Inflammatory macrophage treated with lipopolysaccharide for 4 hours (primary cell): ENCODE measurements at regions not wholly inside any gene's neighbourhood (a gene's known extent, or its start where the extent isn't known, plus 50 kb on each side); places are given as distances from the start of the nearest gene placed in this dataset.
A peak's percentile ranks its signal among the peaks of the same experiment; 100 is the strongest.
"Not testable (repeated sequence)": the region's sequence is repeated elsewhere in the genome, so short reads cannot be mapped to it uniquely, and the experiment has no call there.

ENCODE experiments used
- DNase-seq: peaks from one replicate; pipeline ENCODE4 v3.0.0-alpha.2; 2020

DNA sequence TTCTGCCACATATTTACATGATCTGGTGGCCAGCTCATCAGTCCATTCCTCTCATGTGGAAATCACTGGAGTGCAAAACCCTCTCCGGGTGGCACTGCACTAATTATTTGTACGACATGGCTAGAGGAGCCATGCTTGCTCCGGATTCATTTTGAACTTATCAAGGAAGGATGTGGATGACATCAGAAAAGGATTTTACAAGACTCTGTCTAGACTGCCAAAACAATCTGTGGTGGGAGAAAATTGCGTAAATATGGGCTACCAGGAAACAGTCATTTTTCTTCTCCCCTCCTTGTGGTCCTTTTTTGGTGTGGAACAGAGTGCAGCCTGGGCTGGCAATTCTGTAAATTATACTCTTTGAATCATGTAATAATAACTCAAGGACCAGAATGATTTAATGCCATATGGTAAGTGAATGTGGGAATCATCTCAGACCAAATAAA, 123.4 kb upstream of the IFNE start:
- peak; percentile 42 for DNase-seq

DNA sequence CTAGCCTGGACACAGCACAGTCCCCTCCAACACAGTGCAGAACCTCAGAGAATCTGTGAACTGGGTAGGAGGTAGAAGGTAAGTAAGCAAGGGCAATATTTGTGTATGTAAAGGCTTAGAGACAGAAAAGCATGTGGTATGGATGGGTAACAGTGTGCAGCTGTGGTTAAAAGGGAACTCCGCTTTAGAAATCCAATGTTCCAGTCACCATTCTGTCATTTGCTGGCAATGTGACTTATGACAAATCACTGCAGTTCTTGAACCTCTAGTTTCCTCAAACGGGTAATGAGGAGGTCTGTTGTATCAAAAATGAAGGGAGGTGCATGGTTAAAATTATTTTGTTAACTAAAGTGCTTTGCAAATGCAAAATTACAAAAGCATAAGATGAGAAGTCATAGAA, 125.5 kb upstream of the IFNE start:
- peak; percentile 48 for DNase-seq

DNA sequence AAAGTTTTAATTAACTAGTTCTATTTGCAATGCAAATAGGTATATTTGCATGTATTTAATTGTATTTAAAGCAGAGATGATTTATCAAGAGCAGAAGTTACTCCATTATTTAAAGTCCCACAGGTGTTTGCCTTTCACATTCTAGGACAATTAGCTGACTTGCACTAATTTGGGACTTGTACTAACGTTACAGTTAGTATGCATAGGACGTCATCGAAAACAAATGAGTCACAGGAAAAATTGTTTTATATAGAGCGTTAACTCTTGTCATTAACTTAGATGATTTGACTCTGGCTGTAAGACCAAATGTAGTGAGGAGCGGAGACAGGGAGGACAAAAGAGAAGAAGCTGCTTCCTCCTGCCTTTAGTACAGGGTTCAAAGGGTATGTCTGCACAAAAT, 126.1 kb upstream of the IFNE start:
- DNase-seq, result no peak

DNA sequence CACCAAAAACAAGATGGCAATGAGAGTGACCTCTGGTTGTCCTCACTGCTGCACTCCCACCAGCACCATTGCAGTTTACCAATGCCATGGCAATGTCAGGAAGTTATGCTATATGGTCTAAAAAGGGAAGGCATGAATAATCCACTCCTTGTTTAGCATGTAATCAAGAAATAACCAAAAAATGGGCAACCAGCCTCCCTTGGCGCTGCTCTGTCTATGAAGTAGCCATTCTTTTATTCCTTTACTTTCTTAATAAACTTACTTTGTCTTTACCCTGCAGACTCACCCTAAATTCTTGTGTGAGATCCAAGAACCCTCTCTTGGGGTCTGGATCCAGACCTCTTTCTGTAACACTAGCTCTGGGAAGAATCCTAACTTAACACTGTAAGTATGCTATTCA, 127.4 kb upstream of the IFNE start:
- DNase-seq, result no peak

DNA sequence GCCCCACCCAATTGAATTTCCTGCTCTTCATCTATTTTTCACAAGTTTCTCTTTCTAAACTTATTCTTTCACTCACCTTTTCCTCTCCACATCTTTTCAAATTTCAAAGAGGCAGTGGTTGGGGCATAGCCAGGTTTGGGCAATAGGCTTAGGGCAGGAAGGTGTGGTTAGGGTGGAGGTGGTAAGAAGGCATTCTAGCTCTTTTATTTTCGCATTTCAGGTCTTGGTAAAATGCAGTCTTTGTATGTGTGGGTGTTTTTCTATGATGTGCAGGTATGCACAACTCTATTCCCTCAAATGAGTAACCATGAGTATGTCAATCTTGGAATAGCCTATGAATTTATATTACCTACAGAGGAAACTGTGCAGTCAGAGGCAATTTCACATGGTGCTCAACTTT, 129.8 kb upstream of the IFNE start:
- DNase-seq, result no peak

DNA sequence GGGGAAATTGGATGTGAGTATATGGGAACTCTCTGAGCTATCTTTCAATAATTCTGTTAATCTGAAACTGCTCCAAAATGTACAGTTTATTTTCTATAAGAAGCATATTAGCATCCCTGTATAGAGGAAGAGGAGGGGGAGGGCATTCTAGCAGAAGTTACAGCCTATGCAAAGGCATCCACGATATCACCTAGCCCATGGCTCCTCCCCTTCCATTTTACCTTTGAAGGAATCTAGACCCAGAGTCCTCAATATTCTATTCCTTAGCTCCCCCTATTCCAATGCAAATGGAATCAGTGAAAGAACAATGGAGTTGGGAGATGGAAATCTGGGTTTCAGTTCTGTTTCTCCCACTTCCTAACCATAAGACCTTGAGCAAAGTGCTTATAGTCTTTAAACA, 132.9 kb upstream of the IFNE start:
- no peak for DNase-seq

DNA sequence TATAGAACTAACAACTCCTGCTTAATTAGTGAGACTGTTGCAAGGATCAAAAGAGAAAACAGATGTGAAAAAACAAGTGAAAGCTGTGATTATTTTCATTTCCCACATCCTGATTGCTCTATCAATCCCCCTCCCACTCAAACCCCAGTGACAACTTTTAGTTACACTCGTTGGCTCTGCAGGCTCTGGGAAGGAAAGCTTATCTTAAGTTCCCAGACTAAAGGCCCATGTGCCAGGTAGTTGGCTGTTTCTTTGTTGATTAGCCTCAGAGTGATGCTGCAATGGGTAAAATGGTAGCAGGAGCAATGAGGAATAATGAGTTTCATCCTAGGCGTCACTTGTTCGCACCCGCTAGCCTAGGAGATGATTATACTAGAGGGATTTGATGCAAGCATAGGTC, 133.3 kb upstream of the IFNE start:
- peak; percentile 60 for DNase-seq

DNA sequence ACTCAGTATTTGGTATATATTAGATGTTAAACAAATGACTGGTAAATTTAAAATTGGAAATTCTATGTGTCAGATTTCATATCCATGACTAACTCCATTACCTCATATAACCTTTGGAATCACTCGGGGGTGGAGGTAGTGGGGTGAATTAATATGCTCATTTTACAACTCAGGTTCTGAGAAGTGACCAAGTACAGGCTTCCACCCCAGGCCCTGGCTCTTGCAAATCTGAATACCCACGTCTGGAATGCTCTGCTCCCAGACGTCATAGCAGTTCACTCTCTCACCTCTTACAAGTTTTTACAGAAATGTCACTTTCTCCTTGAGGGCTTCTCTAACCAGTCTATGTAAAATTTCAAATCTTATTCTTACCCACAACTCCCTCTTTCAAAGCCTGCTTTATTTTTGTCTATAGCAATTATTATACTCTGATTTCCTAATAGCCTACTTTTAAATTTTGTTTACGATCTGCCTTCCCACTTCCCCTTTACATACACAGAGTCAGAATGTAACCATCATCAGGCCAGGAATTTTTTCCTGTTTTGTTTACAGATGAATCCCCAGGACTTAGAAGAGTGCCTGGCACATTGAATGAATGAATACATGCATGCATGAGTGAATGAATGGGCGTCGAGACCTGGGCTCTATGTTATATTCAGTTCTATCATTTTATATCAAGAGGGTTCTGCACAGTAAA, 134.1 kb upstream of the IFNE start:
- peak; percentile 4 for DNase-seq

DNA sequence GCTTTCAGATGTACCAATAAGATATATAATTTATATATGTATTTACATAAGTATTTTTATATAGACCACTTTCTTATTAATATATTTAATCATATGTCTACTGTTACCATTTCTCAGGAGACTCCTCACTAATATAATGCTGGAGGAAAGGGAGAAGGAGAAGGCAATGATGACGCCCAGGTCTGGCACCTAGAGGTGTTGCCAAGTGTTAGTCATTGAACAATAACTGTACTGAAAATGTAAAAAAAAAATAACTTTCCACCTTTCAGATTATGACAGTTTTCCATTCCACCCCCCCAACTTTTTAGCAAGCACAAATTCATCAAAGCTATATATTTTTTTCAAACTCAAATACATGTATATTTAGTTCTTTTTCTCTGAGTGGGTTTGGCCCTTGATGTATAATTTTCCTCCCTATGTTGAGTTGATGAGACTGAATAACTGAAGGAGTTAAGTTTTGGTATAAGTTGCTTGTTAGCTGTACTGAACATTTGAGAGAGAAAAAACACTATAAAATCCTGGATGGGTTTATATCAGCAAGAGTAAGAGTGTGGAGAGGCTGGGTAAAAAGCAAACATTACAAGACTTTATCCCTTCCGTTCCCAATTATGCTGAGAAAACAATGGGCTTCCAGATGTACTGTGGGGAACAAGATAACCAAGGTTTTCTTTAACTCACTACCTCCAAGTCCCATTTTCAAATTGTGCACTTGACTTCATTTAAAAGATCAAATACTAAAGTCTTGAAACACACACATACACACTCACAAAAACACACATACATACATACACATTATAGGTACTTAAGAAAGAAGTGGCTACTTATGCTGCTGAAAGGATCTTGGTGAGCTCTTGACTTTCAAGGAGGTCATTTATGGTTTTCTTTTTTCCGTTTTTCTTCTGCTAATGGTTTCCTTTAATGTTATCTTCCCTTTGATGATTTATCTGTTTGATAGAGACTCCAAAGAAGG, 142.8 kb upstream of the IFNE start:
- DNase-seq, result no peak

DNA sequence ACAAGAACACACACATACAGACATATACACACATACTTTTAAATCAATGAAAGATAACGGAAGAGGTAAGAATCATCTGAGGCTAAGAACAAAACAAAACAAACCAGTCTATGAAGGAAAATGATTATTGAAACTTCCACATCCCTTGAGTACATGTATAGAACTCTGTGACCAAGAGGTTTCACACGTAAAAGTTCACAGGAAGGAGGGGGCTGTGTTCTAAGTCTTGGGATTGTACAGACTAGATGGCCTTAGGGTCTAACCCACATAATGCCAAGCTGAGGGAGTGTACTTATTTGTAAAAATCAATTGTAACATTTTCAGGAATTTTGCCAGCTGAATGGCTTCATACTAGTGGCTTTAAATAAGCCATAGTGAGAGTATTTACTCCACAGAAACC, 144.4 kb upstream of the IFNE start:
- DNase-seq, result no peak

DNA sequence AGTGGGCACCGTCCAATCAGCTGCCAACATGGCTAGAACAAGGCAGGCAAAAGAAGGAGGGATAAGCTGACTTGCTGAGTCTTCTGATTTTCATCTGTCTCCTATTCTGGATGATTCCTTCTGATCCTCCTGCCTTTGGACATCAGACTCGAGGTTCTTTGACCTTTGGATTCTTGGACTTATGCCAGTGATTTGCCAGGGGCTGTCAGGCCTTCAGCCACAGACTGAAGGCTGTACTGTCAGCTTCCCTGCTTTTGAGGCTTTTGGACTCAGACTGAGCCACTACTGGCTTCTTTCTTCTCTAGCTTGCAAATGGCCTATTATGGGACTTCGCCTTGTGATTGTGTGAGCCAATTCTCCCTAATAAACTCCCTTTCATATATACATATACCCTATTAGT, 146.8 kb upstream of the IFNE start:
- not testable (repeated sequence) for DNase-seq

DNA sequence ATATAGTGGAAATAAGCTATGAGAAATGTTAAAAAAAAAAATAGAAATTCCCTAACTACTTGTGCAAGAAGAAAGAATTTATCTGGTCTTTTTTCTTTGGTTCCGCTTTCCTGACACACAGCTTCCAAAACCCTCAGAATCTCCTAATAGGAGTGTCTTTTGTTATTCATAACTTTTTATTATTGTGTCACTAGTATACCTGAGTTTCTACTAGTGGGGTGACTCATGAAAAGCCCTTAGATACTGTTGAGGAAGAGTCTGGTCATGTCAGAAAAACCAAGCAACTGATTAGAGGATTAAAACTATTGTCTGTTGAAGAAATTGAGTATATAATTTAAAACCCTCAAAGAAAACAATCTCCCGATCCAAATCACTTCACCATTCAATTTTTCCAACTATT, 152.8 kb upstream of the IFNE start:
- DNase-seq, result no peak

DNA sequence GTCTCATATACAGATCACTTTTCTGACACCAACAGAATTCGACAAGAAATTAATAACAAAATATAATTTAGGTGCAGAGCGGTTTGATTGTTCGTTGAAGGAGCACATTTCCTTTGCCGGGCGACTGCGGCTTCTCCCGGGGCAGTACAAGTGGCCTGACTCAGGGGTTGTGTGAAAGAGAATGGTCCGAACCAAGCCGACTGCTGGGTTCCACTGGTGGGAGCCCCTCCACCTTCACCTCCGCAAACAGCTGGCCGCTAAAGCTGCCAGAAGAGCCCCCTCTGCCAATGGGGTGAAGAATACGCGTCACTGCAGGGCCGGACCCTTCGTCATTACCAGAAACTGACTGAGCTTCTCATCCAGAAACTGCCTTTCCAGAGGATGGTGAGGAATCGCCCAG, 156.0 kb upstream of the IFNE start:
- DNase-seq, result no peak

DNA sequence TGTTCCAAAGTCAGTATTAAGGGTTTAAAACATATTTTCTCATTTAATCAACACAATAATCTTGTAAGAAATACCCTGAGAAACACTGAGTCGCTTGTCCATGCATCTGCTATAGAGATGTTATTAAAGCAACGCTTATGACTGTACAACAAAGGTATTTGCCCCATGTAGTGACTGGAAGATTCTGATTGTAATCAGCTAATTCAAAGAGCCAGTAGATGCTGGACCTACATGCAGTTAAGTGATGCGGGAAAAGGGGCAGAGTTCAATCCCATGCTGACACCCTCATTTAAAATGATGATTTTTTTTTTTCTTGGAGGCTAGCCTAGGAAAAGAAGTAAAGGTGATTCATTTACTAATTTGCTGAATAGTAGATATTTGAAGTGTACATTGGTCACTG, 149.3 kb upstream of the MTAP start:
- no peak for DNase-seq

DNA sequence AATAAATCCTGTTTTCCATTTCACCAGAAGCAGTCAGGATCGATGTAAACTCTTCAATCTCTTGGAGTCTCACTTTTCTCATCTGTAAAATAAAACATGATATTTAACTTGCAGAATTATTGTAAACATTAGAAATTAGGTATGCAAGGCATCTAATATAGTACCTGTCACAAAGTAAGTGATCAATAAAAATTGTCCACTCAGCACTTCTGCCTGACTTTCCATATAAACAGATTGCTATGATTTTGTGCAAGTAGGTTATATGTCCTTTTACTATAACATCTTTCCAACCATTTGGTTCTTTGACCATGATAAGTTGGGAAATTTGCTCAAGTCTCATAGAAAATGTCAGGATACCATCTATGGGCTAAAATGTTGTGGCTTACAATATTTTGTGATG, 148.8 kb upstream of the MTAP start:
- no peak for DNase-seq

DNA sequence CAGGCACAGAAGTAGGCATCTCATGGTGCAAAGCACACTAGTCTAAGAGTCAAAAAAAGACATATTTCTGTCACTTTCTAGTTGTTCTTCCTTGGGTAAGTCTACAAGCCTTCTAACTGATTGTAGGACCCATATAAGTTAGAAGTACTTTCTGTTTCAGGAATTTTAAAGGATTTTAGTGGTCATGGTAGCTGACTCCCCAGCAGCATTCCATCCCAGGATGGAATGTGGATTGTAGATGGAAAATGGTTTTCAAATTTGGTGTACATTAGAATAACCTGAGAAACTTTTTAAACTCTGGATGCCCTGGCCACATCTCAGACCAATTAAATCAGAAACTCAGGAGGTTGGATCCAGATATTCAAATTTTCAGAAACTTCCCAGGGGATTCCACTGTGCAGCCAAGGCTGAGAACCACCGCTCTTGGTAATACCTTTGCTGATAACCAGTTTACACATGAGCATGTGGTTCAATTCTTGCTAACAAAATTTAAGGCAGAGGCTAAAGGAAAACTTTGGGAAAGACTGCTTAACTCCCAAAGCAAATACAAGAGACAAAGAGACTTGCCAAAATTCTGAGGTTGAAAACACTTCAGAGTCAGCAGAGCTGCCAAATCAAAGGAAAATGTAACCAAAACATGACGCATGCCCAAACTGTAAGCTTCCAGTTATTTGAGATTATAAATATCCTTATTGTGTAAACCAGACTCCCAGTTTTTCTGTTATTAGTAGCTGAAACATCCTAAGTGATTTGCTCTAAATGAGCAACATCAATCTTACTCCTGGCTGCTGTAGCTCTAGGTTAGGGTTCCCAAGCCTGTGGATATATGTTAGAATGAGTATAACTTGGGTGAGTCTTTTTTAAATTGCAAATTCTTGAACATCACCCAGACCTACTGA, 145.4 kb upstream of the MTAP start:
- no peak for DNase-seq

DNA sequence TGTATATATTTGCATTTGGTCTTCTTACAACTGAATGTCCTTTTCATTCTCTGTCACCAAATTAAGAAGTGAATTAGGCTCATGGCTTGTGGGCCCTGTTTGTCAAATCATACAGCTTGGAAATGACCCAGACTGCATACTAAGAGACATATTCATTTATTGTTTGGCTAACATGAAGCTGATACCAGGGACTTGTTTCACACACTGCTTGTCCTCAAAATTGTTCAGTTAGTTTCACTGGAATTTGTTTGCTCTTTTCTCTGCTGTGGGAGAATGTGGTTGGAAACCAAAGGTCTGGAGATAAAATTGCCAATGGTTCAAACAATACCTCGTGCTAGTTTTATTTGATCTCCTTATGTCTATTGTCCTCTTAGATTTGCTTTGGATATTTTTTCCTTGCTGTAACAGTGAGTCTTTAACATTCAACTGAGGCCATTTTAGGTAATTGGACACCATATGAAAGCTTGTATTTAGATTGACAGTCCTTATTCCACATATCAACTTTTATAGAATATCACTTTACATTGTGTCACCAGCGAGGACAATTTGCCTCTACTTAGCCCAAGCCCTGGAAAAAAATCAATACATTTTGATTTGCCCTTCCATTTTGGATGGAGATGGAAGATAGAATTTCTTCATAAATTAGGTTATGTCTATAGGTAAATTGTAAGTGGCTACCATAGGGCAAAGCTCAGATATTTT, 144.3 kb upstream of the MTAP start:
- DNase-seq, result no peak

DNA sequence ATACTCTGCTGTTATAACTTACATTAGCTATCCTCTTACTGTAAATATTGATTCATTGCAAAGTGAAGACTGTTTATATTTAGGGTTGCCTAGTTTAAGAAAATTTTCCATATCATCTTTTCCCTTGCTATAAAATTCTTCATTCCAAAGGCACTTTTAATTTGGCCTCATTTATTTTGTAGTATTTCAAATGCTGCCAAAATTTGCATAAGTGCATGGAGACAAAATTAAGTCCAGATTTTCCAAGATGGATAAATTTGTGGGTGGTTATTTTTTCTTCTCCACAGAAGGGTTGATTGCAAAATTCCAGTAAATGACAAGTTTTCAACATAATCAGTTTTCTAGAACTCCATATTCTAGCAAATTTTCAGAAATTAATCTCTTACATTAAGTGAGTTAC, 141.5 kb upstream of the MTAP start:
- no peak for DNase-seq

DNA sequence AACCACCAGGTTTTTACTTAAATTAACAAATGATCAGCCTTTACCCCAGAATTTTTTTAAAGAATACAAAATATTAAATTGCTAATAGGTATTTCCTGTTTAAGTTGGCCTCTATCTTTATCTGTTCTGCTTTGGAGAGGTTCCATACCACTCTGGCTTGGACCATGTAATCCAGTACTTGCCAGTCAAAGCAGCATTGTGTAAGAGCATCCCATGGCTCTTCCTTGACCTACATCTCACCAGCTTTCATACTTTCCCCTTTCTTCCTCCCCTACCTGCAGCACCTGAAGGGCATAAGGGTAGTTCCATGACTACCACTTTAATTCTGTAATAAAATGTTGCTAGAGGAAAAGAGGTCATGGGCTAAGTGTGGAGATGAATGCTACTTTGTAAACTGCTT, 140.8 kb upstream of the MTAP start:
- DNase-seq, result no peak

DNA sequence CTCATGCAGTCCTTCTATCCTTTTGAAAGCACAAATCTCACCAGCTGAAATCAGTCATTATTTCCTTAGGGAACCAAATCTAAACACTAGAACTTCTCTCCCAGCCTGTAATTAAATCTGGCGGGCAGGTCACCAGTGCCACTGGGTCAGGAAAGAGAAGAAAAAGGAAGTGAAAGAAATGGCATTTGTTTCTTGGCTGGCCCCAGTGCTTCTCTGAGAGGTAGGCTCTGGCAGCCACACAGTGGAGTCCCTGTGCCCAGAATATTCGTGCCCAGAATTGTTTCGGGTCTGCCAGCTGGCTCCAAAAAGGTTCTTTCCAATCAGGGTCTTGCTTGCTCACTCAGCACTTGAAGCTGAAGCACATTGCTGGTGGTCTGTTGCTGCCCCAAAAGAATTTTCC, 133.9 kb upstream of the MTAP start:
- DNase-seq, result no peak

DNA sequence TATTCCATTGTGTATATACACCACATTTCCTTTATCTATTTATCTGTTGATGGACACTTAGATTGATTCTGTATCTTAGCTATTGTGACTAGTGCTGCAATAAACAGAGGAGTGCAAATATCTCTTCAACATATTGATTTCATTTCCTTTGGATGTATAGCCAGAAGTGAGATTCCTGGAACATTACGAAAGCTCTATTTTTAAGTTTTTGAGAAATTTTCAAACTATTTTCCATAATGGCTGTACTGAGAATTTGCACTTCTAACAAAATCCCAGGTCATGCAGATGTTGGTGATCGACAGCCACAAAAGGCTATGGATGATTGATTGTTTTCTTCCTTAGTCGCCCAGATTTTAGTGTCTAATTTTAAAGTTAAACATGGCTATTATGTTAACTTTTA, 132.7 kb upstream of the MTAP start:
- DNase-seq, result no peak

DNA sequence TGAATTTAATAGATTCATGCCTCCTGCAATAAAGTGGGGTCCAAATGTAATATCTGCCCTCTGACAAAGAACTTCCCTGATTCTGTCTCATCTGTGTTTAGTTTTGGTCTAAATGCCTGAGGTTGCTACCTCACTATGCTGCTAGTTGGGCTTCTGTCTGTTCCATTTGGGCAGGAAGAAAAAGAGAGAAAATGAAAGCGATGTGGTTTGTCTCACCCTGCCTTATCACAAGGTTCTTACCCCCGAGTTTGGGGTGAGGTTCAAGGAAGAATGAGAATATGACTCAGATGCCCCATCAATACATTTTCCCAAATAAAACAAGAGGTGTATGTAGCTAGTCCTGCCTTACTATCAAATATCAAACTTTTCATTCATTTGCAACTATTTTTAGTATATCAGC, 132.1 kb upstream of the MTAP start:
- DNase-seq, result no peak

DNA sequence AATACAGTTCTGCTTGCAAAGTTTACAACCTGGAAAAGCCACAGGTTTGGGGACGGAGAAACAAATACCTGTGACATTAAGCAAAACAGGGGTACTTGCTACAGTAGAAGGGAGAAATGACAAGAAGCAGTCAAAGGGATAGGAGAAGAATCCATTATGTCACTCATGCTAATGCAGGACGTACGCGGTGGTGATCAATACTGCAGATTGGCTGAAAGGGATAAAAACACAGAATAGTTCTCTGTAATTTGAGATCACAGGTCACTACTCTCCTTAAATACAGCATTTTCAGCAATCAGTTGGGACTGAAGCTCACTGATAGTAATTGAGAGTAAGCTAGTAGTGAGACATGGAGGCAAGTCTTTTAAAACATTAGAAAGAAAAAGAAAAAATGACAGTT, 130.3 kb upstream of the MTAP start:
- DNase-seq, result no peak
